NOMO-1 treated with DMSO at 0.1 percent for 48 hours (cell line): ENCODE measurements at regions not wholly inside any gene's neighbourhood (a gene's known extent, or its start where the extent isn't known, plus 50 kb on each side); places are given as distances from the start of the nearest gene placed in this dataset.

ENCODE experiments used
- DNase-seq: peaks from one replicate; lab custom pipeline; 2025; ENCODE audit not compliant: unreplicated experiment; lab: John Stamatoyannopoulos, UW

DNA sequence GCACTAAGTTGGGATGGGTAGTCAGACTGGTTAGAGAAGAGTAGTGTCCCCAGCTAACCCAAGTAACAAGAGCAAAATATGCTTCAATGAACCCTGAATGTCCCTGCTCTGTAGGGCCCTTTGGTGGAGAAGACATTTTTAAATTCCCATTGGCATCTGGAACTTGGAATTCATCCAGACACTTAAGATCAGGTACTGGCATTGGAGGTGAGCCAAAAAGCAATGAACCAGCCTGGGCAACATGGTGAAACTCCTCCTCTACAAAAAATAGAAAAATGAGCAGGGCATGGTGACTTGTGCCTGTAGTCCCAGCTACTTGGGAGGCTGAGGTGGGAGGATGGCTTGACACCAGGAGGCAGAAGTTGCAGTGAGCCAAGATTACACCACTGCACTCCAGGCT lies 58.9 kb upstream of the ZNF618 start:
- DNase-seq, result no peak

GRCh38 chr9:113818391-113818790 lies 57.7 kb upstream of the ZNF618 start:
- DNase-seq, result no peak

GRCh38 chr9:113822315-113822714 lies 53.8 kb upstream of the ZNF618 start:
- no peak for DNase-seq

- DNase-seq, result no peak
These were observed 52.7 kb upstream of the ZNF618 start for GRCh38 chr9:113823421-113823820.
